ENCODE measurements at regions not wholly inside any gene's neighbourhood (a gene's known extent, or its start where the extent isn't known, plus 50 kb on each side); places are given as distances from the start of the nearest gene placed in this dataset.
"Not testable (repeated sequence)": the region's sequence is repeated elsewhere in the genome, so short reads cannot be mapped to it uniquely, and the experiment has no call there.

GRCh38 chr1:189628857-189629256 lies 848.8 kb downstream of the BRINP3 start:
- no peak for DNase-seq
- Histone ChIP-seq H3K18ac (ENCODE audit: low read length) (no peak overlapping the region), H4K8ac (ENCODE audit: low read depth, low read length) (no peak overlapping the region), H3K9me3 (ENCODE audit: insufficient read depth, low read depth, low read length) (no peaks in the 10 kb centered on the region), H3K27me3 (ENCODE audit: insufficient read depth, low read length) (no peaks in the 10 kb centered on the region), H3K79me1 (ENCODE audit: low read length) (no peaks in the 10 kb centered on the region), H3K4me1 (ENCODE audit: control insufficient read depth in 1 of 2, insufficient read depth in 2 of 2, low read length in 2 of 2) (peaks cover 0 to 3% of the 10 kb centered on the region in 2 experiments), H4K91ac (ENCODE audit: low read depth, low read length) (no peak overlapping the region), H2BK5ac (ENCODE audit: low read depth, low read length, poor library complexity) (no peak overlapping the region), H3K36me3 (ENCODE audit: control insufficient read depth in 1 of 2, insufficient read depth in 2 of 2, low read length in 2 of 2) (no peaks in the 10 kb centered on the region), H3K9ac (ENCODE audit: low read length) (no peak overlapping the region), H3K4me3 (ENCODE audit: low read depth, low read length) (no peak overlapping the region), H2AFZ (ENCODE audit: insufficient read depth, low read length, poor library complexity) (no peak overlapping the region), H2AK5ac (ENCODE audit: low read length) (no peak overlapping the region), H3K14ac (ENCODE audit: low read length) (no peak overlapping the region), H3K27ac (ENCODE audit: low read depth, low read length) (no peak overlapping the region), H3K23ac (ENCODE audit: low read length) (no peak overlapping the region), H3K4me2 (ENCODE audit: low read length) (no peak overlapping the region), H2BK120ac (ENCODE audit: insufficient read depth, low read length, poor library complexity) (no peak overlapping the region), H3K4ac (ENCODE audit: low read depth, low read length) (no peak overlapping the region), H3K79me2 (ENCODE audit: control insufficient read depth, insufficient read depth, low read length, poor library complexity) (no peaks in the 10 kb centered on the region), H4K12ac (ENCODE audit: low read depth, low read length) (no peak overlapping the region), H2BK12ac (ENCODE audit: low read length) (no peak overlapping the region)
- WGBS (ENCODE audit: extremely low coverage, insufficient coverage, insufficient read length): no CpG with 5 or more reads among the region's 3 CpGs

- no peak overlapping the region for H4K12ac ChIP-seq (ENCODE audit: low read depth, low read length)
- H3K4me2 ChIP-seq (ENCODE audit: low read length): no peak overlapping the region
- H3K14ac ChIP-seq (ENCODE audit: low read length): no peak overlapping the region
- no peak overlapping the region for H3K18ac ChIP-seq (ENCODE audit: low read length)
- no peaks in the 10 kb centered on the region for H3K79me2 ChIP-seq (ENCODE audit: control insufficient read depth, insufficient read depth, low read length, poor library complexity)
- H3K9ac ChIP-seq (ENCODE audit: low read length): no peak overlapping the region
- H3K4ac ChIP-seq (ENCODE audit: low read depth, low read length): no peak overlapping the region
- peaks cover 0 to 3% of the 10 kb centered on the region in 2 experiments for H3K4me1 ChIP-seq (ENCODE audit: control insufficient read depth in 1 of 2, insufficient read depth in 2 of 2, low read length in 2 of 2)
- no peaks in the 10 kb centered on the region for H3K79me1 ChIP-seq (ENCODE audit: low read length)
- H2AFZ ChIP-seq (ENCODE audit: insufficient read depth, low read length, poor library complexity): no peak overlapping the region
- DNase-seq: no peak
- no peak overlapping the region for H4K8ac ChIP-seq (ENCODE audit: low read depth, low read length)
- no peaks in the 10 kb centered on the region for H3K27me3 ChIP-seq (ENCODE audit: insufficient read depth, low read length)
- H2BK12ac ChIP-seq (ENCODE audit: low read length): no peak overlapping the region
- H2BK120ac ChIP-seq (ENCODE audit: insufficient read depth, low read length, poor library complexity): no peak overlapping the region
- WGBS (ENCODE audit: extremely low coverage, insufficient coverage, insufficient read length): no CpG with 5 or more reads among the region's 2 CpGs
- no peak overlapping the region for H2AK5ac ChIP-seq (ENCODE audit: low read length)
- H3K27ac ChIP-seq (ENCODE audit: low read depth, low read length): no peak overlapping the region
- no peak overlapping the region for H2BK5ac ChIP-seq (ENCODE audit: low read depth, low read length, poor library complexity)
- no peak overlapping the region for H4K91ac ChIP-seq (ENCODE audit: low read depth, low read length)
- no peak overlapping the region for H3K23ac ChIP-seq (ENCODE audit: low read length)
- no peak overlapping the region for H3K4me3 ChIP-seq (ENCODE audit: low read depth, low read length)
- H3K36me3 ChIP-seq (ENCODE audit: control insufficient read depth in 1 of 2, insufficient read depth in 2 of 2, low read length in 2 of 2): no peaks in the 10 kb centered on the region
- no peaks in the 10 kb centered on the region for H3K9me3 ChIP-seq (ENCODE audit: insufficient read depth, low read depth, low read length)
Observed at GRCh38 chr1:189633658-189634057, 844.0 kb downstream of the BRINP3 start.

GRCh38 chr1:189637041-189637440 lies 840.6 kb downstream of the BRINP3 start:
- no peaks in the 10 kb centered on the region for H3K79me2 ChIP-seq (ENCODE audit: control insufficient read depth, insufficient read depth, low read length, poor library complexity)
- H3K4me2 ChIP-seq (ENCODE audit: low read length): no peak overlapping the region
- H3K23ac ChIP-seq (ENCODE audit: low read length): no peak overlapping the region
- no peaks in the 10 kb centered on the region for H3K27me3 ChIP-seq (ENCODE audit: insufficient read depth, low read length)
- H2AFZ ChIP-seq (ENCODE audit: insufficient read depth, low read length, poor library complexity): no peak overlapping the region
- no CpG with 5 or more reads among the region's 2 CpGs for WGBS (ENCODE audit: extremely low coverage, insufficient coverage, insufficient read length)
- no peak overlapping the region for H2AK5ac ChIP-seq (ENCODE audit: low read length)
- H2BK5ac ChIP-seq (ENCODE audit: low read depth, low read length, poor library complexity): no peak overlapping the region
- H2BK120ac ChIP-seq (ENCODE audit: insufficient read depth, low read length, poor library complexity): no peak overlapping the region
- H3K9ac ChIP-seq (ENCODE audit: low read length): no peak overlapping the region
- DNase-seq: no peak
- no peak overlapping the region for H3K4ac ChIP-seq (ENCODE audit: low read depth, low read length)
- no peaks in the 10 kb centered on the region for H3K4me1 ChIP-seq (ENCODE audit: control insufficient read depth in 1 of 2, insufficient read depth in 2 of 2, low read length in 2 of 2)
- no peaks in the 10 kb centered on the region for H3K9me3 ChIP-seq (ENCODE audit: insufficient read depth, low read depth, low read length)
- H3K79me1 ChIP-seq (ENCODE audit: low read length): no peaks in the 10 kb centered on the region
- no peak overlapping the region for H4K91ac ChIP-seq (ENCODE audit: low read depth, low read length)
- no peak overlapping the region for H3K14ac ChIP-seq (ENCODE audit: low read length)
- no peak overlapping the region for H4K8ac ChIP-seq (ENCODE audit: low read depth, low read length)
- H4K12ac ChIP-seq (ENCODE audit: low read depth, low read length): no peak overlapping the region
- H3K27ac ChIP-seq (ENCODE audit: low read depth, low read length): no peak overlapping the region
- H3K18ac ChIP-seq (ENCODE audit: low read length): no peak overlapping the region
- H2BK12ac ChIP-seq (ENCODE audit: low read length): no peak overlapping the region
- H3K36me3 ChIP-seq (ENCODE audit: control insufficient read depth in 1 of 2, insufficient read depth in 2 of 2, low read length in 2 of 2): no peaks in the 10 kb centered on the region
- no peak overlapping the region for H3K4me3 ChIP-seq (ENCODE audit: low read depth, low read length)

GRCh38 chr1:189644156-189644555 lies 833.5 kb downstream of the BRINP3 start:
- not testable (repeated sequence) for H4K12ac ChIP-seq (ENCODE audit: low read depth, low read length); H3K14ac ChIP-seq (ENCODE audit: low read length); H2BK5ac ChIP-seq (ENCODE audit: low read depth, low read length, poor library complexity); H3K4me3 ChIP-seq (ENCODE audit: low read depth, low read length); H4K8ac ChIP-seq (ENCODE audit: low read depth, low read length); H3K9ac ChIP-seq (ENCODE audit: low read length); H3K9me3 ChIP-seq (ENCODE audit: insufficient read depth, low read depth, low read length); H3K27ac ChIP-seq (ENCODE audit: low read depth, low read length); H2BK12ac ChIP-seq (ENCODE audit: low read length); H3K4me1 ChIP-seq (ENCODE audit: control insufficient read depth in 1 of 2, insufficient read depth in 2 of 2, low read length in 2 of 2); H3K4ac ChIP-seq (ENCODE audit: low read depth, low read length); H3K23ac ChIP-seq (ENCODE audit: low read length); H3K18ac ChIP-seq (ENCODE audit: low read length); H2BK120ac ChIP-seq (ENCODE audit: insufficient read depth, low read length, poor library complexity); H2AFZ ChIP-seq (ENCODE audit: insufficient read depth, low read length, poor library complexity); DNase-seq; H3K4me2 ChIP-seq (ENCODE audit: low read length); H3K79me1 ChIP-seq (ENCODE audit: low read length); H3K36me3 ChIP-seq (ENCODE audit: control insufficient read depth in 1 of 2, insufficient read depth in 2 of 2, low read length in 2 of 2); H4K91ac ChIP-seq (ENCODE audit: low read depth, low read length); H2AK5ac ChIP-seq (ENCODE audit: low read length); H3K27me3 ChIP-seq (ENCODE audit: insufficient read depth, low read length); H3K79me2 ChIP-seq (ENCODE audit: control insufficient read depth, insufficient read depth, low read length, poor library complexity)
- WGBS (ENCODE audit: extremely low coverage, insufficient coverage, insufficient read length): no CpG with 5 or more reads among the region's 5 CpGs

All from trophoblast cell (in vitro differentiated cells and primary cell).